Fibroblast of villous mesenchyme (primary cell): ENCODE measurements at regions not wholly inside any gene's neighbourhood (a gene's known extent, or its start where the extent isn't known, plus 50 kb on each side); places are given as distances from the start of the nearest gene placed in this dataset.

Source experiments
- DNase-seq: peaks from one replicate; pipeline ENCODE4 v3.0.0-alpha.2; 2010; ENCODE audit warnings: low read depth
- H3K4me3 ChIP-seq: 2 replicates; pipeline ENCODE4 v1.5.1; 2011; ENCODE audit warnings: low read depth, mild to moderate bottlenecking, low read length
- CTCF ChIP-seq: IDR thresholded peaks from 2 replicates; pipeline ENCODE4 v1.5.1; 2012; ENCODE audit warnings: low read depth, mild to moderate bottlenecking, low read length; ENCODE audit not compliant: insufficient read depth

GRCh38 chr1:29707796-29708195, 471.5 kb downstream of the PTPRU start:
- H3K4me3 ChIP-seq = no peak overlapping the region
- TF ChIP-seq CTCF = no peak
- DNase-seq = no peak

- DNase-seq = peak; percentile 31
- peak overlapping the region; percentile 27 for H3K4me3 ChIP-seq
- peak; percentile 67 for TF ChIP-seq CTCF
These were observed 470.6 kb downstream of the PTPRU start for GRCh38 chr1:29706936-29707335.

- H3K4me3 ChIP-seq = no peak overlapping the region
- DNase-seq = no peak
- no peak for TF ChIP-seq CTCF
These were observed 468.1 kb downstream of the PTPRU start for GRCh38 chr1:29704430-29704829.

GRCh38 chr1:29703596-29704370, 467.5 kb downstream of the PTPRU start:
- H3K4me3 ChIP-seq = no peak overlapping the region
- peak; percentile 46 for DNase-seq
- peak; percentile 86 for TF ChIP-seq CTCF

GRCh38 chr1:29700491-29700890, 464.2 kb downstream of the PTPRU start:
- TF ChIP-seq CTCF = no peak
- H3K4me3 ChIP-seq = no peak overlapping the region
- no peak for DNase-seq

GRCh38 chr1:29698626-29699025, 462.3 kb downstream of the PTPRU start:
- TF ChIP-seq CTCF = no peak
- no peak for DNase-seq

GRCh38 chr1:29698033-29698432, 461.7 kb downstream of the PTPRU start:
- H3K4me3 ChIP-seq = no peak overlapping the region
- TF ChIP-seq CTCF = peak; percentile 85
- peak; percentile 52 for DNase-seq

More at GRCh38 chr1:29698626-29699025, 462.3 kb downstream of the PTPRU start:
- no peak overlapping the region for H3K4me3 ChIP-seq
